ENCODE measurements at regions not wholly inside any gene's neighbourhood (a gene's known extent, or its start where the extent isn't known, plus 50 kb on each side); places are given as distances from the start of the nearest gene placed in this dataset.

- TF ChIP-seq CTCF (IDR thresholded peaks at IDR 0.05; ENCODE audit: insufficient read depth, low read length, poor library complexity, severe bottlenecking) (no peak), EZH2phosphoT487 (conservative IDR thresholded peaks at IDR 0.05; ENCODE audit: low read length) (no peak)
These were observed 188.3 kb upstream of the KCNG1 start for GRCh38 chr20:51211191-51211590.

Measured in SU-DHL-6 (cell line).